Lung (tissue), 11 donors: ENCODE measurements at regions not wholly inside any gene's neighbourhood (a gene's known extent, or its start where the extent isn't known, plus 50 kb on each side); places are given as distances from the start of the nearest gene placed in this dataset.

ENCODE experiments used
- ATAC-seq: fragments of 200-7000 bp; cut with Tn5 transposase; one replicate; pipeline ENCODE4 v1.9.1; 2020; ENCODE audit warnings: moderate number of reproducible peaks; ENCODE audit not compliant: insufficient read depth, low FRiP score
- DNase-seq, 3 donors: peaks; one replicate each; pipeline ENCODE4 v3.0.0-alpha.2; 2013 to 2017
- H3K27ac ChIP-seq, 2 donors: one replicate each; pipeline ENCODE4 v1.5.1; 2013; ENCODE audit warnings: mild to moderate bottlenecking in 2 of 2, moderate library complexity in 2 of 2, control low read depth in 1 of 2, inconsistent platforms in 1 of 2, low read depth in 1 of 2, low read length in 1 of 2
- H3K27me3 ChIP-seq, 3 donors: one replicate each; pipeline ENCODE4 v1.5.1; 2013; ENCODE audit warnings: low read length in 2 of 3; ENCODE audit not compliant: control insufficient read depth in 3 of 3, insufficient read depth in 3 of 3
- H3K36me3 ChIP-seq, 4 donors: one replicate each; pipeline ENCODE4 v1.5.1; 2013; ENCODE audit warnings: low read length in 4 of 4, mild to moderate bottlenecking in 1 of 4, moderate library complexity in 1 of 4; ENCODE audit not compliant: control insufficient read depth in 4 of 4, insufficient read depth in 4 of 4
- H3K4me1 ChIP-seq, 5 donors: one replicate each; pipeline ENCODE4 v1.5.1; 2013; ENCODE audit warnings: low read length in 5 of 5, mild to moderate bottlenecking in 2 of 5, moderate library complexity in 1 of 5; ENCODE audit not compliant: control insufficient read depth in 5 of 5, insufficient read depth in 5 of 5
- H3K4me3 ChIP-seq: one replicate; pipeline ENCODE4 v1.5.1; 2013; ENCODE audit warnings: mild to moderate bottlenecking, control low read depth, moderate library complexity
- H3K9ac ChIP-seq, 2 donors: one replicate each; pipeline ENCODE4 v1.5.1; 2013; ENCODE audit warnings: low read length in 2 of 2, control low read depth in 1 of 2; ENCODE audit not compliant: insufficient read depth in 1 of 2
- H3K9me3 ChIP-seq, 4 donors: one replicate each; pipeline ENCODE4 v1.5.1; 2013; ENCODE audit warnings: low read length in 3 of 4, mild to moderate bottlenecking in 1 of 4, moderate library complexity in 1 of 4; ENCODE audit not compliant: control insufficient read depth in 4 of 4, insufficient read depth in 3 of 4
- WGBS, 2 donors: extraction: QIAGEN DNeasy Blood & Tissue Kit; methylation state at CpG; one replicate each; pipeline ENCODE4 v1.1.7; 2013; 5-methylcytosine and 5-hydroxymethylcytosine counted together
- TF ChIP-seq, protein P1 (sequence below): IDR thresholded peaks from 2 replicates; pipeline ENCODE4 v1.5.1; 2012; ENCODE audit warnings: mild to moderate bottlenecking; ENCODE audit errors: control extremely low read depth, extremely low read depth
- donor health status: control.
- donor health status: control.
- donor health status: Bipolar disorder and iron deficiency.
- donor health status: healthy.
- donor health status: DM: yes; HTN: yes; CAD: no.

DNA sequence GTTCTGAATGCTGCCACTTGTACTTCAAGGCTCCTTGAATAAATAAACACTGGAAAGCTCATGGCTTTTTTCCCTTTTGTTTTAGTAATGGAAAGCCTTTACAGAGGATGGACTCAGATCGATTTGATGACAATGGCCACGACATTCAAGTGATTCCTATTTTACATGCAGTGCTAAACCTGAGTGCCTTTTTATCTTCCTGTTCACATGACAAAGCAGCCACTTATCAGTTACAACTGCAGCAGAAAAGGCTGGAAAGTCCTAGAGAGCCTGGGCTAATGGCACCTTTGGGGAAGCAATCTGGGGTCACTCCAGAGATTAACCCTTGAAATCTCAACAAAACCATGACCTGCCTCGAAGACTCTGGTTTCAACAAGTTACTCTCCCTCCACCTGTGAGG is 249.0 kb upstream of the AUTS2 start:
- Histone ChIP-seq H3K27me3 (peaks cover 0 to 4% (median 0%) of the 10 kb centered on the region in 3 donors), H3K36me3 (no peaks in the 10 kb centered on the region), H3K9me3 (no peaks in the 10 kb centered on the region), H3K9ac (no peak overlapping the region), H3K4me3 (no peak overlapping the region), H3K27ac (no peak overlapping the region), H3K4me1 (no peaks in the 10 kb centered on the region)
- 31 to 40% methylated on average over 3 of the region's 3 CpGs for WGBS, 2 donors
- ATAC-seq (no peak), DNase-seq (no peak)
- TF ChIP-seq, protein P1, sequence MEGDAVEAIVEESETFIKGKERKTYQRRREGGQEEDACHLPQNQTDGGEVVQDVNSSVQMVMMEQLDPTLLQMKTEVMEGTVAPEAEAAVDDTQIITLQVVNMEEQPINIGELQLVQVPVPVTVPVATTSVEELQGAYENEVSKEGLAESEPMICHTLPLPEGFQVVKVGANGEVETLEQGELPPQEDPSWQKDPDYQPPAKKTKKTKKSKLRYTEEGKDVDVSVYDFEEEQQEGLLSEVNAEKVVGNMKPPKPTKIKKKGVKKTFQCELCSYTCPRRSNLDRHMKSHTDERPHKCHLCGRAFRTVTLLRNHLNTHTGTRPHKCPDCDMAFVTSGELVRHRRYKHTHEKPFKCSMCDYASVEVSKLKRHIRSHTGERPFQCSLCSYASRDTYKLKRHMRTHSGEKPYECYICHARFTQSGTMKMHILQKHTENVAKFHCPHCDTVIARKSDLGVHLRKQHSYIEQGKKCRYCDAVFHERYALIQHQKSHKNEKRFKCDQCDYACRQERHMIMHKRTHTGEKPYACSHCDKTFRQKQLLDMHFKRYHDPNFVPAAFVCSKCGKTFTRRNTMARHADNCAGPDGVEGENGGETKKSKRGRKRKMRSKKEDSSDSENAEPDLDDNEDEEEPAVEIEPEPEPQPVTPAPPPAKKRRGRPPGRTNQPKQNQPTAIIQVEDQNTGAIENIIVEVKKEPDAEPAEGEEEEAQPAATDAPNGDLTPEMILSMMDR = no peak

DNA sequence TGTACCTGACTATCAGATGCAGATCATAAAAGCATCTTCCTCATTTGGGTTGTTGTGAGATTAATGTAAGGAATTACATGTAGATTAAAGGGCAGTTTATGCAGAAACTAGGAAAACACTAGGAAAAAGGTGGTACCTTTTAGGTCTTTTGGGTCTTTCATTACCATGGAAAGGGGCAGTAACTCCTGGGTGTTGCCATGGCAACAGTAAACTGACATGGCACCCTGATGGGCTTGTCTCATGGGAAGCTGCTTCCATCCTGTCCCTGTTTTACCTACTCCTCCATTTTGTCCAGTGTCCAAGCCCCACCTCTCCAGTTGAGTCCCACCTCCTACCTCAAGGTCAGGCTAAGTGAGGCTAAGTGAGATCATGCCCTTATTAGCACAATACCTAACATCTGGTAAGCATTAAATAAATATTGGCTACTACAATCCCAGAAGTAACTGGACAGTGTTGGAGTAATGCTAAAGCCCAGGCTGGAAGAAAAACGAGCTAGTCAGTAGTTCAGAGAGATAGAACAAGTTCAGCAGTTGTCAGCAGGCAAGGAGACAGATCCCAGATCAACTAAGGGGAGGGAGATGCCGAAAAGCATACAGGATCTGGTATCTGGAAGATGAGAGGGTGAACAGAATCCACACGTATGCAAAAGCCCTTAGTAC is 240.0 kb upstream of the AUTS2 start:
- WGBS, 2 donors = 65 to 70% methylated on average over 3 of the region's 3 CpGs
- DNase-seq (no peak), ATAC-seq (no peak)
- Histone ChIP-seq H3K36me3 (no peaks in the 10 kb centered on the region), H3K27ac (no peak overlapping the region), H3K9me3 (peaks cover 0 to 3% (median 0%) of the 10 kb centered on the region in 4 donors), H3K9ac (no peak overlapping the region), H3K4me3 (no peak overlapping the region), H3K4me1 (no peaks in the 10 kb centered on the region), H3K27me3 (no peaks in the 10 kb centered on the region)
- TF ChIP-seq, protein P1 = no peak

DNA sequence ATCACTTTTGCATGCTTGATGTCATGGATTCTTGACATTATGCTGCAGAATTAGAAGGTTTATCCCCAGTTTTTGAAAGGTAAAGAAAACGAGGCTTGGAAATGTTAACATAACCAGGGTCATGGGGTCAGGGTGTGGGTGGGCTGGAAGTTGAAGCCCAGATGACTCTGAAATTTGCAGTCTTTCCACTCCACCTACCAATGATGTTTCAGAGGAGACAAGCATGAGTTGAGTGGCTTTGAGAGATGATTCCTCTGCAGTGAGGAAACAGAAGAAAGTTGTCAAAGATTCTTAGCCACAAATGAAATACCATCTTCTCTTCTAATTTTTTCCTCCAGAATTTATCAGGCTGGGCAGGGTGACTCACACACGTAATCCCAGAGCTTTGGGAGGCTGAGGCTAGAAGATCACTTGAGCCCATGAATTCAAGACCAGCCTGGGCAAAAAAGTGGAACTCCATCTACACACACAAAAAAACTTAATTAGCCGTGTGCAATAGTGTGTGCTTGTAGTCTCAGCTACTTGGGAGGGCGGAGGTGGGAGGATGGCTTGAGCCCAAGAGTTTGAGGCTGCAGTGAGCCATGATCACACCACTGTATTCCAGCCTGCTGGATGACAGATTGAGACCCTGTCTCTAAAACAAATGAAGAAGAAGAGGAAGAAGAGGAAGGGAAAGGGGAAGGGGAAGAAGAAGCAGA is 239.1 kb upstream of the AUTS2 start:
- 76 to 83% methylated on average over 4 of the region's 4 CpGs for WGBS, 2 donors
- no peaks in the 10 kb centered on the region for H3K4me1 ChIP-seq
- H3K27me3 ChIP-seq = no peaks in the 10 kb centered on the region
- H3K36me3 ChIP-seq = no peaks in the 10 kb centered on the region
- H3K4me3 ChIP-seq = no peak overlapping the region
- ATAC-seq (no peak), DNase-seq (no peak)
- H3K9me3 ChIP-seq = peaks cover 0 to 3% (median 0%) of the 10 kb centered on the region in 4 donors
- H3K9ac ChIP-seq = no peak overlapping the region
- H3K27ac ChIP-seq = no peak overlapping the region
- TF ChIP-seq, protein P1 = no peak
